ENCODE measurements at regions not wholly inside any gene's neighbourhood (a gene's known extent, or its start where the extent isn't known, plus 50 kb on each side); places are given as distances from the start of the nearest gene placed in this dataset.
"Not testable (repeated sequence)": the region's sequence is repeated elsewhere in the genome, so short reads cannot be mapped to it uniquely, and the experiment has no call there.

- peak overlapping the region; percentile 87 for H3K4me3 ChIP-seq (ENCODE audit: low read depth, low read length)
- DNase-seq (ENCODE audit: low read depth), result not testable (repeated sequence)
These were observed 101.7 kb upstream of the VKORC1L1 start for GRCh38 chr7:65771226-65771569.

GRCh38 chr7:65776677-65777076 lies 96.2 kb upstream of the VKORC1L1 start:
- H3K4me3 ChIP-seq (ENCODE audit: low read depth, low read length); DNase-seq (ENCODE audit: low read depth): not testable (repeated sequence)

- not testable (repeated sequence) for H3K4me3 ChIP-seq (ENCODE audit: low read depth, low read length); DNase-seq (ENCODE audit: low read depth)
These were observed 82.9 kb upstream of the VKORC1L1 start for GRCh38 chr7:65789943-65790342.

GRCh38 chr7:65791788-65792187 lies 81.1 kb upstream of the VKORC1L1 start:
- not testable (repeated sequence) for DNase-seq (ENCODE audit: low read depth); H3K4me3 ChIP-seq (ENCODE audit: low read depth, low read length)

GRCh38 chr7:65792726-65793125 lies 80.1 kb upstream of the VKORC1L1 start:
- H3K4me3 ChIP-seq (ENCODE audit: low read depth, low read length); DNase-seq (ENCODE audit: low read depth): not testable (repeated sequence)

GRCh38 chr7:65794671-65795391 lies 78.0 kb upstream of the VKORC1L1 start:
- H3K4me3 ChIP-seq (ENCODE audit: low read depth, low read length), result not testable (repeated sequence)
- peak; percentile 34 for DNase-seq (ENCODE audit: low read depth)

- DNase-seq (ENCODE audit: low read depth); H3K4me3 ChIP-seq (ENCODE audit: low read depth, low read length): not testable (repeated sequence)
These were observed 77.5 kb upstream of the VKORC1L1 start for GRCh38 chr7:65795392-65795716.

GRCh38 chr7:65796205-65796604 lies 76.7 kb upstream of the VKORC1L1 start:
- no peak overlapping the region for H3K4me3 ChIP-seq (ENCODE audit: low read depth, low read length)
- DNase-seq (ENCODE audit: low read depth), result no peak
- TF ChIP-seq CTCF (IDR thresholded peaks at IDR 0.05; ENCODE audit: insufficient read depth, low read depth, low read length), result no peak

GRCh38 chr7:65797086-65797485 lies 75.8 kb upstream of the VKORC1L1 start:
- H3K4me3 ChIP-seq (ENCODE audit: low read depth, low read length); DNase-seq (ENCODE audit: low read depth): not testable (repeated sequence)

GRCh38 chr7:65797566-65797965 lies 75.3 kb upstream of the VKORC1L1 start:
- DNase-seq (ENCODE audit: low read depth); H3K4me3 ChIP-seq (ENCODE audit: low read depth, low read length): not testable (repeated sequence)

- H3K4me3 ChIP-seq (ENCODE audit: low read depth, low read length), result no peak overlapping the region
- DNase-seq (ENCODE audit: low read depth), result peak; percentile 72
- TF ChIP-seq CTCF (IDR thresholded peaks at IDR 0.05; ENCODE audit: insufficient read depth, low read depth, low read length), result no peak
These were observed 74.5 kb upstream of the VKORC1L1 start for GRCh38 chr7:65798111-65799075.

- H3K4me3 ChIP-seq (ENCODE audit: low read depth, low read length); DNase-seq (ENCODE audit: low read depth): not testable (repeated sequence)
These were observed 72.7 kb upstream of the VKORC1L1 start for GRCh38 chr7:65800191-65800590.
